H9 (cell line): ENCODE measurements at regions not wholly inside any gene's neighbourhood (a gene's known extent, or its start where the extent isn't known, plus 50 kb on each side); places are given as distances from the start of the nearest gene placed in this dataset.

ENCODE experiments used
- DNase-seq: peaks from one replicate; pipeline ENCODE4 v3.0.0-alpha.2; 2017
- H2AFZ ChIP-seq: one replicate; pipeline ENCODE4 v1.6.1; 2013; ENCODE audit warnings: mild to moderate bottlenecking, low read length, control low read depth, moderate library complexity
- H2AK5ac ChIP-seq: 2 replicates; pipeline ENCODE4 v1.6.1; 2013; ENCODE audit warnings: low read length, control low read depth, mixed read lengths; ENCODE audit not compliant: insufficient read length
- H2BK120ac ChIP-seq: one replicate; pipeline ENCODE4 v1.6.1; 2013; ENCODE audit warnings: low read depth, mild to moderate bottlenecking, low read length, control low read depth, inconsistent platforms; ENCODE audit not compliant: poor library complexity, severe bottlenecking
- H2BK12ac ChIP-seq: 2 replicates; pipeline ENCODE4 v1.6.1; 2013; ENCODE audit warnings: low read length, control low read depth, mixed read lengths, low read depth; ENCODE audit not compliant: insufficient read length
- H2BK15ac ChIP-seq: 2 replicates; pipeline ENCODE4 v1.6.1; 2013; ENCODE audit warnings: low read depth, low read length, control low read depth
- H2BK20ac ChIP-seq: one replicate; pipeline ENCODE4 v1.6.1; 2013; ENCODE audit warnings: low read depth, mild to moderate bottlenecking, low read length, control low read depth, inconsistent platforms; ENCODE audit not compliant: poor library complexity, severe bottlenecking
- H2BK5ac ChIP-seq: 2 replicates; pipeline ENCODE4 v1.6.1; 2013; ENCODE audit warnings: low read length, control low read depth, mixed read lengths; ENCODE audit not compliant: insufficient read length
- H3K14ac ChIP-seq: 2 replicates; pipeline ENCODE4 v1.6.1; 2013; ENCODE audit warnings: low read length, control low read depth; ENCODE audit not compliant: insufficient read depth
- H3K18ac ChIP-seq: 2 replicates; pipeline ENCODE4 v1.6.1; 2013; ENCODE audit warnings: low read depth, mild to moderate bottlenecking, mixed read lengths, low read length, control low read depth; ENCODE audit not compliant: insufficient read length
- H3K23ac ChIP-seq: 2 replicates; pipeline ENCODE4 v1.6.1; 2013; ENCODE audit warnings: low read length, control low read depth, mixed read lengths, low read depth; ENCODE audit not compliant: insufficient read length
- H3K23me2 ChIP-seq: 2 replicates; pipeline ENCODE4 v1.6.1; 2013; ENCODE audit warnings: low read depth, mild to moderate bottlenecking, mixed read lengths, low read length, control low read depth; ENCODE audit not compliant: insufficient read length, poor library complexity, severe bottlenecking
- H3K27ac ChIP-seq: 2 replicates; pipeline ENCODE4 v1.5.1; 2013; ENCODE audit warnings: low read length, control low read depth, mixed read lengths, low read depth; ENCODE audit not compliant: insufficient read length
- H3K27me3 ChIP-seq: 2 replicates; pipeline ENCODE4 v1.6.1; 2013; ENCODE audit warnings: low read length, control low read depth, inconsistent platforms; ENCODE audit not compliant: insufficient read depth
- H3K4ac ChIP-seq: 2 replicates; pipeline ENCODE4 v1.6.1; 2013; ENCODE audit warnings: low read depth, mild to moderate bottlenecking, control low read depth, inconsistent platforms, low read length, moderate library complexity
- H3K4me1 ChIP-seq: 2 replicates; pipeline ENCODE4 v1.6.1; 2013; ENCODE audit warnings: low read length, control low read depth, inconsistent platforms; ENCODE audit not compliant: insufficient read depth
- H3K4me2 ChIP-seq: 2 replicates; pipeline ENCODE4 v1.6.1; 2013; ENCODE audit warnings: low read length, control low read depth, mixed read lengths; ENCODE audit not compliant: insufficient read length, insufficient read depth
- H3K56ac ChIP-seq: 2 replicates; pipeline ENCODE4 v1.6.1; 2013; ENCODE audit warnings: low read depth, mild to moderate bottlenecking, mixed read lengths, low read length, control low read depth; ENCODE audit not compliant: insufficient read length
- H3K79me1 ChIP-seq: 2 replicates; pipeline ENCODE4 v1.6.1; 2013; ENCODE audit warnings: low read depth, mild to moderate bottlenecking, moderate library complexity, low read length, control low read depth, inconsistent platforms; ENCODE audit not compliant: insufficient read depth, poor library complexity, severe bottlenecking
- H3K79me2 ChIP-seq: 2 replicates; pipeline ENCODE4 v1.6.1; 2013; ENCODE audit warnings: low read length, control low read depth, inconsistent platforms; ENCODE audit not compliant: insufficient read depth
- H3K9ac ChIP-seq: 2 replicates; pipeline ENCODE4 v1.6.1; 2013; ENCODE audit warnings: low read length, control low read depth, mixed read lengths; ENCODE audit not compliant: insufficient read length; ENCODE audit errors: extremely low read depth
- H3K9me3 ChIP-seq: one replicate; pipeline ENCODE4 v1.6.1; 2013; ENCODE audit warnings: low read depth, low read length, inconsistent platforms; ENCODE audit not compliant: control insufficient read depth
- H3T11ph ChIP-seq: one replicate; pipeline ENCODE4 v1.6.1; 2013; ENCODE audit warnings: mild to moderate bottlenecking, low read length, control low read depth, inconsistent platforms
- H4K20me1 ChIP-seq: one replicate; pipeline ENCODE4 v1.6.1; 2013; ENCODE audit not compliant: control insufficient read depth, insufficient read length, insufficient read depth
- H4K5ac ChIP-seq: 2 replicates; pipeline ENCODE4 v1.6.1; 2013; ENCODE audit warnings: low read depth, mild to moderate bottlenecking, mixed read lengths, low read length, control low read depth; ENCODE audit not compliant: insufficient read length
- H4K8ac ChIP-seq: replicated peaks from 2 replicates; pipeline ENCODE4 v1.6.1; 2013; ENCODE audit warnings: low read length, control low read depth, mixed read lengths, low read depth; ENCODE audit not compliant: insufficient read length
- H4K91ac ChIP-seq: 2 replicates; pipeline ENCODE4 v1.6.1; 2013; ENCODE audit warnings: low read depth, mild to moderate bottlenecking, moderate library complexity, mixed read lengths, low read length, control low read depth; ENCODE audit not compliant: insufficient read length
- H3K27ac Mint-ChIP-seq, 3 experiments: 2 replicates in 2 of 3; 3 replicates in 1 of 3; pipeline ENCODE4 v1.8.0; 2020 to 2021; ENCODE audit warnings: mixed read lengths in 3 of 3, mild to moderate bottlenecking in 1 of 3, moderate library complexity in 1 of 3
- H3K27me3 Mint-ChIP-seq: 2 replicates; pipeline ENCODE4 v1.8.0; 2021; ENCODE audit warnings: low read depth, mild to moderate bottlenecking, moderate library complexity, mixed read lengths
- H3K36me3 Mint-ChIP-seq, 3 experiments: 2 replicates in 2 of 3; 3 replicates in 1 of 3; pipeline ENCODE4 v1.8.0; 2020 to 2021; ENCODE audit warnings: low read depth in 3 of 3, mixed read lengths in 3 of 3; ENCODE audit not compliant: insufficient read depth in 1 of 3
- H3K4me1 Mint-ChIP-seq, 2 experiments: 2 replicates each; pipeline ENCODE4 v1.8.0; 2020; ENCODE audit warnings: mixed read lengths in 2 of 2
- H3K4me3 Mint-ChIP-seq, 2 experiments: 2 replicates in 1 of 2; 3 replicates in 1 of 2; pipeline ENCODE4 v1.8.0; 2020 to 2021; ENCODE audit warnings: mild to moderate bottlenecking in 2 of 2, mixed read lengths in 2 of 2, moderate library complexity in 1 of 2
- H3K9me3 Mint-ChIP-seq, 2 experiments: 2 replicates in 1 of 2; 3 replicates in 1 of 2; pipeline ENCODE4 v1.8.0; 2020; ENCODE audit warnings: mild to moderate bottlenecking in 2 of 2, mixed read lengths in 2 of 2, moderate library complexity in 1 of 2
- TF ChIP-seq, protein P1 (sequence below): fragments of 200-600 bp; sonication (generic); conservative IDR thresholded peaks from 3 replicates; pipeline ENCODE4 v1.8.0; 2021; ENCODE audit warnings: antibody characterized with exemption, mild to moderate bottlenecking

DNA sequence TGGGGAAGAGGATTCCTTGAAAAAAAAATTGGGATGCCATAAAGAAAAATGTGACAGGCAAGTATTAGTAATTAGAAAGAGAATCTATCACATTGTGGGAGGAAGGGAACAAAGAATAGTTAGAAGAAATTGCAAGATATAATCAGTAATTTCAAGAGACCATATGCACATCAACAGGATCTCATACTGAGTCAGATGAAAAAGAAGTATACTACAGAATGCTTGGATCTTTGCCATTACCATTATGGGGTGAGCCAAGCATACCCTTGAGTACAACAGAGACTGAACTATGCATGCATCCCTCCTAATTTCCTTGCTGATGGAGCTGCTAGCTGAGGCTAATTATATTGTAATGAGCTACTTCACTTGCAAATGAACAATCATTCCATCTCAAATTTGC is 287.6 kb downstream of the PAPSS1 start:
- Histone ChIP-seq H3K4me1 (peaks cover 3% of the 10 kb centered on the region; the same call in 1 of the 2 replicates), H3K9ac (no peak overlapping the region), H3K56ac (no peak overlapping the region), H3K27me3 (no peaks in the 10 kb centered on the region), H3K14ac (no peak overlapping the region), H2BK12ac (no peak overlapping the region), H3K23me2 (no peaks in the 10 kb centered on the region), H2BK5ac (no peak overlapping the region), H4K5ac (no peak overlapping the region), H3K4ac (no peak overlapping the region), H3K4me2 (no peak overlapping the region), H3K79me2 (no peaks in the 10 kb centered on the region), H3K23ac (no peak overlapping the region), H3K79me1 (no peaks in the 10 kb centered on the region), H3K18ac (no peak overlapping the region), H4K20me1 (no peaks in the 10 kb centered on the region), H2BK15ac (no peak overlapping the region), H2BK20ac (no peak overlapping the region), H3K9me3 (no peaks in the 10 kb centered on the region), H4K8ac (no peak overlapping the region), H3T11ph (no peak overlapping the region), H4K91ac (no peak overlapping the region), H2BK120ac (no peak overlapping the region), H2AFZ (no peak overlapping the region), H2AK5ac (no peak overlapping the region), H3K27ac (no peak overlapping the region)
- Mint-ChIP-seq H3K27me3 (no peaks in the 10 kb centered on the region), H3K36me3 (no peaks in the 10 kb centered on the region), H3K9me3 (no peaks in the 10 kb centered on the region; a peak in 1 of 5 replicates), H3K27ac (no peak overlapping the region), H3K4me3 (no peak overlapping the region), H3K4me1 (peaks cover 7 to 10% of the 10 kb centered on the region in 2 experiments)
- DNase-seq = no peak
- TF ChIP-seq, protein P1, sequence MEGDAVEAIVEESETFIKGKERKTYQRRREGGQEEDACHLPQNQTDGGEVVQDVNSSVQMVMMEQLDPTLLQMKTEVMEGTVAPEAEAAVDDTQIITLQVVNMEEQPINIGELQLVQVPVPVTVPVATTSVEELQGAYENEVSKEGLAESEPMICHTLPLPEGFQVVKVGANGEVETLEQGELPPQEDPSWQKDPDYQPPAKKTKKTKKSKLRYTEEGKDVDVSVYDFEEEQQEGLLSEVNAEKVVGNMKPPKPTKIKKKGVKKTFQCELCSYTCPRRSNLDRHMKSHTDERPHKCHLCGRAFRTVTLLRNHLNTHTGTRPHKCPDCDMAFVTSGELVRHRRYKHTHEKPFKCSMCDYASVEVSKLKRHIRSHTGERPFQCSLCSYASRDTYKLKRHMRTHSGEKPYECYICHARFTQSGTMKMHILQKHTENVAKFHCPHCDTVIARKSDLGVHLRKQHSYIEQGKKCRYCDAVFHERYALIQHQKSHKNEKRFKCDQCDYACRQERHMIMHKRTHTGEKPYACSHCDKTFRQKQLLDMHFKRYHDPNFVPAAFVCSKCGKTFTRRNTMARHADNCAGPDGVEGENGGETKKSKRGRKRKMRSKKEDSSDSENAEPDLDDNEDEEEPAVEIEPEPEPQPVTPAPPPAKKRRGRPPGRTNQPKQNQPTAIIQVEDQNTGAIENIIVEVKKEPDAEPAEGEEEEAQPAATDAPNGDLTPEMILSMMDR = no peak
